ENCODE measurements at regions not wholly inside any gene's neighbourhood (a gene's known extent, or its start where the extent isn't known, plus 50 kb on each side); places are given as distances from the start of the nearest gene placed in this dataset.
A peak's percentile ranks its signal among the peaks of the same experiment; 100 is the strongest.

- FAIRE-seq (no peak), DNase-seq (ENCODE audit: low read depth) (peak; percentile 51)
- H3K4me3 ChIP-seq (ENCODE audit: low read depth, low read length), result no peak overlapping the region
- no peaks in the 10 kb centered on the region for H3K27me3 ChIP-seq (ENCODE audit: control insufficient read depth, insufficient read depth, low read length)
- no peaks in the 10 kb centered on the region for H3K36me3 ChIP-seq (ENCODE audit: control insufficient read depth, insufficient read depth, low read length)
- TF ChIP-seq CTCF (IDR thresholded peaks at IDR 0.05; ENCODE audit: insufficient read depth, low read length, severe bottlenecking), result no peak
Measured at GRCh38 chr14:41549821-41550607, 56.7 kb upstream of the LRFN5 start.

- DNase-seq (ENCODE audit: low read depth) (peak; percentile 2), FAIRE-seq (no peak)
- no peaks in the 10 kb centered on the region for H3K27me3 ChIP-seq (ENCODE audit: control insufficient read depth, insufficient read depth, low read length)
- H3K36me3 ChIP-seq (ENCODE audit: control insufficient read depth, insufficient read depth, low read length), result no peaks in the 10 kb centered on the region
- TF ChIP-seq CTCF (IDR thresholded peaks at IDR 0.05; ENCODE audit: insufficient read depth, low read length, severe bottlenecking), result no peak
- H3K4me3 ChIP-seq (ENCODE audit: low read depth, low read length), result no peak overlapping the region
Measured at GRCh38 chr14:41549282-41549681, 57.4 kb upstream of the LRFN5 start.

DNA sequence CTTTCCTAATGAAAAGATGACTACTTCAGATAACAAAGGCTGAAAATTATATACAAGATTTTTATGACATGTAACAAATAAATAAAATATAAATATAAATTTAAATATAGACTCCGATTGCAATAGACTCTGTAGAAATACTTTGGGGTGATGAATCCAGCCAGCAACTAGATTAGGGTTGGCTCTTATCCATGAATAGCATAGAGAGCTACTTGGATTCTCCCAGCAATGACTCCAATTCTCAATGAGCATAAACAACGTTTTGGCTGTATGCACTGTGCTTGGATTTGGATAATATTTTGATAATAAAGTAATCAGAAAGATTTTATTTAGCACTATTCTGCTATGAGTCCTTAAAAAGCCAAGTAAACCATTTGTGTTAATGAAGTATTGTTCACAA, 58.0 kb upstream of the LRFN5 start:
- TF ChIP-seq CTCF (IDR thresholded peaks at IDR 0.05; ENCODE audit: insufficient read depth, low read length, severe bottlenecking), result no peak
- H3K4me3 ChIP-seq (ENCODE audit: low read depth, low read length), result no peak overlapping the region
- DNase-seq (ENCODE audit: low read depth) (no peak), FAIRE-seq (no peak)
- no peaks in the 10 kb centered on the region for H3K36me3 ChIP-seq (ENCODE audit: control insufficient read depth, insufficient read depth, low read length)
- no peaks in the 10 kb centered on the region for H3K27me3 ChIP-seq (ENCODE audit: control insufficient read depth, insufficient read depth, low read length)

- Histone ChIP-seq H3K36me3 (ENCODE audit: control insufficient read depth, insufficient read depth, low read length) (no peaks in the 10 kb centered on the region), H3K27me3 (ENCODE audit: control insufficient read depth, insufficient read depth, low read length) (no peaks in the 10 kb centered on the region), H3K4me3 (ENCODE audit: low read depth, low read length) (no peak overlapping the region)
- TF ChIP-seq CTCF (IDR thresholded peaks at IDR 0.05; ENCODE audit: insufficient read depth, low read length, severe bottlenecking), result no peak
- no peak for DNase-seq (ENCODE audit: low read depth)
- no peak for FAIRE-seq
Measured at GRCh38 chr14:41541333-41541732, 65.3 kb upstream of the LRFN5 start.

- no peaks in the 10 kb centered on the region for H3K36me3 ChIP-seq (ENCODE audit: control insufficient read depth, insufficient read depth, low read length)
- FAIRE-seq, result no peak
Measured at GRCh38 chr14:41532255-41532654, 74.4 kb upstream of the LRFN5 start.

More at GRCh38 chr14:41532255-41532654, 74.4 kb upstream of the LRFN5 start:
- H3K27me3 ChIP-seq (ENCODE audit: control insufficient read depth, insufficient read depth, low read length), result no peaks in the 10 kb centered on the region
- H3K4me3 ChIP-seq (ENCODE audit: low read depth, low read length), result no peak overlapping the region
- DNase-seq (ENCODE audit: low read depth), result no peak
- TF ChIP-seq CTCF (IDR thresholded peaks at IDR 0.05; ENCODE audit: insufficient read depth, low read length, severe bottlenecking), result no peak

Measured in bronchial epithelial cell (primary cell).